ENCODE measurements at regions not wholly inside any gene's neighbourhood (a gene's known extent, or its start where the extent isn't known, plus 50 kb on each side); places are given as distances from the start of the nearest gene placed in this dataset.
"Not testable (repeated sequence)": the region's sequence is repeated elsewhere in the genome, so short reads cannot be mapped to it uniquely, and the experiment has no call there.

- DNase-seq, result no peak
Observed at GRCh38 chr5:58357121-58357520, 102.8 kb downstream of the PLK2 start.

DNA sequence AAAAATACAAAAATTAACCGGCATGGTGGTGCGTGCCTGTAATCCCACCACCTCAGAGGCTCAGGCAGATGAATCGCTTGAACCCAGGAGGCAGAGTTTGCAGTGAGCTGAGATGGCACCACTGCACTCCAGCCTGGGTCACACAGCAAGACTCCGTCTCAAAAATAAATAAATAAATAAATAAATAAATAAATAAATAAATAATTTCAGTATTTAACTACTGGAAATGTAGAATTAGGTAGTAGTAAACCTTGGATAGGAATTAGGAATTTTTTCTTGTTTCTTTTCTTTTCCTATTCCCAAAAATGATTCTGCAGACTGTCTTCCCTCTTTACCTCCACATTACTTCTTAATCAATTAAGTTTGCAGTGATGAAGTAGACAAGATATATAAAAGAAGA, 103.2 kb downstream of the PLK2 start:
- no peak for DNase-seq

DNA sequence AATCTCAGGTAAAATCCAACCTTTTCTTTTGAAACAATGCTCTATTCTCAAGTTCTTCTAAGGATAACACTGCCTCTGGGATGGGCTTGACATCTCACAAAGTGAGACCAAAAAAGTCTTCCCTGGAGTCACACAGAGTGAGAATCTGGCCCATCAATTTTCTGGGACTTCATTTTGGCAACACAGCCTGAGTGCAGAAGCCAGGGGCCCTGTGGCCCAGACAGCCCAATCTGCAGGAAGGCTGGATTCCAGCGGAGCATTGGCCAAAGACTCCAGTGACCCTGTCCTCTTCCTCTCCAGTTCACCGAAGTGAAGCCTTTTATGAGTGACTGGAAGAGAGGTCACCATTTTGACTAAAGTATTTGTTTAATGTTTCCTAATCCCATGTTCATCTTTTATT, 105.1 kb downstream of the PLK2 start:
- no peak for DNase-seq

- no peak for DNase-seq
Observed at GRCh38 chr5:58353992-58354391, 105.9 kb downstream of the PLK2 start.

- DNase-seq, result no peak
Observed at GRCh38 chr5:58351190-58351589, 108.7 kb downstream of the PLK2 start.

DNA sequence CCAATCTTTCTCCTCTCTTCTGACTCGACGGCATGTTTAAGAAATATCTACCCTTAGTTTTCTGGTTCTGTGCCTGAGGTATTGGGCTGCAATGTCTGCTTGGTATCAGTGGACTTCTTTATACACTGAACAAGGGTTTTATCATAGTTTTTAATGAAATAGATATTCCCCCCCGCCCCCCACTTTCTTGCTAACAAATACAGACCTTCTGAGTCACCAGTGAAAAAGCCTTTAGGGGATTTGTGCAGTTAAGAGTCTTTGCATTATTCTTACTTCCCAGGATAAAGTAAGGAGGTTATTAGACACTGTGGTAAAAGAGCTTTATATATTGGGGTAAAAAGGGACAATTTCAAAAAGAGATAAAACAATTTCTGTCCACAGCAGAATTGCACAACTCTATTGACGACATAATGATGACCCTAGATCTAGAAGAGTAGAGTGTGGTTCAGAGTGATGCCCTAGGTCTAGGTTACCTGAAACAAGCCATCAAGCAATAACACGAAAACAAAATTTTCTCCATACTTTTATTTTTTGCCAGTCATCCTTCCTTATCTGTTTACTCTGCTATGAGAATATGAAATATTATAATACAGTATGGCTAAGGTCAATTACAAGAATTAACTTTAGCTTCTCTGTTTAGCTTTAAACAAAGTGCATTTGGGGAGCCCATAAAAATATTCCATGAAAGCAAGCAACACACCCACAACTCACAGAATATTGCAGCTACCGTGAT, 110.7 kb downstream of the PLK2 start:
- no peak for DNase-seq

- DNase-seq, result no peak
Observed at GRCh38 chr5:58346041-58346440, 113.8 kb downstream of the PLK2 start.

- no peak for DNase-seq
Observed at GRCh38 chr5:58341476-58341875, 118.4 kb downstream of the PLK2 start.

GRCh38 chr5:58335518-58335917, 124.4 kb downstream of the PLK2 start:
- no peak for DNase-seq

DNA sequence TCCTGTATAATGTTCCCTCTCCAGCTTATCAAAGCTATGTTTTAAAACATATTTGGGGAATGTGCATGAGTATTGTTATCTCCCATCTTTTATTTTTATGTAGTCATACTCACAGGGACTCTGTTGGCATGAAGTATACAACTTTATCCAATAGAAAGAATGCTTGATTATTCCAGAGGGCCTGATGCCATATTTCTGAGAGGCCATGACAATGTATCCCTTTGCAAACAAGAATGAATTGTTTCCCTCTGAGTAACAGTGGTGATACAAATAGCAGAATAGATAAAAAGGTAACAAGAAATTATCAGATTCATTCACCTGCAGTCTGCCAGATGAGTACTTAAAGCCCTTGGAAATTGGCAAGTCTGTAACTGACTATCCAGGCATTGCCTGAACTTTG, 125.9 kb downstream of the PLK2 start:
- DNase-seq, result no peak

DNA sequence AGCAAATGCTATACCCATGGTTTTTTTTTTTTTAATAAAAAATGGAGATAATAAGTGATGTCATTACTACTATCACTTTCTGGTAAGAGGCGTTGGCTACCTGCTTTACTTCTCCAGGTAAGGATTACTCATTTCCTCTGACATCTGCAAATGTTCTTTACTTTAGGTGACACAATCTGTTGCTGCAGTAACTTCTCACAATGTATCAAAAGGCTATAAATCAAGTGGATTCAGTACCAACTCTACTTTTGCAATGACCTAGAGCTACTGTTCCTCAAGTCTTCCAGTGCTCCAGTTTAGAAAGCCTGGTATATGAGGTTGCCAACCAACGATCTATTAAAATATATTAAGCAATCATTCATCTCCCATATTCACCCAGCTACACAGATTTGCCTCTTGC, 129.1 kb downstream of the PLK2 start:
- no peak for DNase-seq

DNA sequence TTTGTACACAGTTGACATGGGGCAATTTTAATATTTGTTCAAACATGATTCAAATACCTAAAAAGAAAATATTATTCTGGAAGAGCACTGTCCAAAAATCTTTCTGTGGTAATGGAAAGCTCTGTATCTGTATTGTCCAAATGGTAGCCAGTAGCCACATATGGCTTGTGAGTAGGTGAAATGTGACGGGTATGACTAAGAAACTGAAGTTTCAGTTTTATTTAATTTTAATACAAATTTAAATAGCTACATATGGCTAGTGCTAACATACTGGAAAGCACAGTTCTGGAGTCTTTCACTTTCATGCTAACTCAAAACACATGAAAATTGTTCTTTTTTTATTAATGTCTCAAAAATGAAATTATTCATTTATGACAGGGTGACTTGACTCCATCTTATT, 132.6 kb downstream of the PLK2 start:
- DNase-seq, result no peak

GRCh38 chr5:58326022-58326421, 133.9 kb downstream of the PLK2 start:
- DNase-seq, result no peak

- no peak for DNase-seq
Observed at GRCh38 chr5:58322453-58322852, 137.4 kb downstream of the PLK2 start.

DNA sequence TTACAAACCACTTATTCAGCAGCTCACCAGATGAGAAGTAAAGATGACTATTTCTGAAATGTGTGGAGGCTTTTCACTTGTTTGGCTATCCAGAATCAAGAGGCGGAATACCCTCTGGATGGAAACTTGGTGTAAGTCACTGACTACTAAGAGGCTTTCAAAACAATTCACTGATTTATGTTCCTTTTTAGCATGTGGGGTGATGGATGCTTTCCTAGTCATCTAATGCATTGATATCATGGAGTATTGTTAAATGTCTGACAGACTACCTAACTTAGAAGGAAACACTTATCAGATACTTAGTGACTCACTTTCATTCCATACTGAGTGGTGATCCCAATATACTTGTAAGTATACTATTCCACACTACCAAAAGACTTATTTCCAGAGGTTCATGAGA, 141.4 kb downstream of the PLK2 start:
- no peak for DNase-seq

DNA sequence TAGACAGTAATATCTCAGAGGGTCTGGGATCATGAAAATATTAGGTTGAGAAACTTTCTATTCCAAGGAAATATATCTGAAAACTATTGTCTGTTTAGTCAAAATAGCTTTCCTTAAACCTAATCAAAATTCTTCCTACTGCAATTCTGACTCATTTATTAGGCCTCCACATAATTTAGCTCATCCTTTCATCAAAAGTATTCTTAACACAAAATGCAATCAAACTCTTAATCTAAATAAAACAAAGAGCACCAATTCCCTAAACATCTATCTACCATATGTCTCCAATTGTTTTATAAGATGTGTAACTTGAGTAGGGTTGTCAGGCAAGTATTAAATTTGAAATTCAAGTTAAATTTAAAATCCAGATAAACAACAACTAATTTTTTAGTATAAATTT, 142.1 kb downstream of the PLK2 start:
- no peak for DNase-seq

- DNase-seq, result no peak
Observed at GRCh38 chr5:58317009-58317408, 142.9 kb downstream of the PLK2 start.

- no peak for DNase-seq
Observed at GRCh38 chr5:58315794-58316193, 144.1 kb downstream of the PLK2 start.

- DNase-seq, result no peak
Observed at GRCh38 chr5:58314356-58315210, 145.3 kb downstream of the PLK2 start.

- no peak for DNase-seq
Observed at GRCh38 chr5:58312299-58312698, 147.6 kb downstream of the PLK2 start.

DNA sequence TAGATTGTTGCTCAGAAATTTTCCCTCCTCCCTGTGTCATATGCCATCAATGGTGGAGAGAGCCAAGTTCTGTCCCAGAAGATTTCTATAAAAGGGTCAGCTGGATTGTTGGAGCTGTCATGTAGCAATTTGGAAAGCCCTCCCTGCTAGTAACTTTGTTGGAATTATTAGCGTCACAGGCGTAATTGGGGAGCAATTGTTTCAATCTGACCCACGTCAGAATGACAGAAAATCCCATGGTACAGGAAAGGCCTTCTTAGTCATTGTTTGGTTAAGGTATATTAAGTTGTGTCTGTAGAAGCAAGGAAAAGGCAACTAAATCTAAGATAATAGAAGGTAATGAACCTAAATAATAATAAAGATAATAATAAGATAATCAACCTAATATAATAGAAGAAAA, 148.4 kb downstream of the PLK2 start:
- no peak for DNase-seq

GRCh38 chr5:58308384-58308783, 151.5 kb downstream of the PLK2 start:
- DNase-seq, result not testable (repeated sequence)

DNA sequence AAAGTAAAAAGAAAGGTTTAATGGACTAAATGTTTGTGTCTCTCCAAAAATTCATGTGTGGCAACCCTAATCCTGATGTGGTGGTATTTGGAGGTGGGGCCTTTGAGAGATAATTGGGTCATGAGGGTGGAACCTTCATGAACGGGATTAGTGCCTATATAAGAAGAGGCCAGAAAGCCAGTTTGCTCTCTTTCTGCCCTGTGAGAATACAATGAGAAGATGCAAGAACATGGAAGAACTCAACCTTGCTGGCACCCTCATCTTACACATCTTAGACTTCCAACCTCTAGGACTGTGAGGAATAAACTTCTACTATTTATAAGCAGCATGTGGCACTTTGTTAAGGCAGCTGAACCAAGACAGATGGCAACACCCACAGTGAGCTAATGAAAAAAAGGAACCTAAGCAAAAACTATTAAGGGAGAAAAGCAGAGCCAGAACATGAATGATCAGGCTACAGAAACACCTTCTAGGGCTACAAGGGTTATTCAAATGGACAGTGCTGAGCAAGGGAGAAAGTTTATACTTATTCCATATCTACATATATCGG, 159.5 kb downstream of the PLK2 start:
- DNase-seq, result no peak

DNA sequence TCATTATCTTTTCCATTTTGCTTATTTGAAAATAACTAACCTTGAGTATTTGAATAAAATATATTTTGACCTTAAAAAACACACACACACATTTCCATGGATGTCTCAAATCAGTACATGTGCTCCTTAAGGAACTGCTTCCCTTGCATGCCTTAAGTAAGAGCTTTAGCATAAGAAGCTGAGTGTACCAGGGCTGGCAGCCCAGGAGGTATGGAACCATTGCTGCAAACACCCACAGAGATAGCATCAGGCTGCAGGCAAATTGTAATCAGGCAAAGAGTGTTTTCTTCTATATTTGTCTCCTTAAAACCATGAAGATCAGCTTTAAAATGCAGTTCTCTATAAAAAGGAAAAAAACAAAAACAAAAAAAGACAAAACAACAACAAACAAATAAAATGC, 160.6 kb downstream of the PLK2 start:
- no peak for DNase-seq
